Loucy (cell line): ENCODE measurements at regions not wholly inside any gene's neighbourhood (a gene's known extent, or its start where the extent isn't known, plus 50 kb on each side); places are given as distances from the start of the nearest gene placed in this dataset.

ENCODE experiments used
- H2AFZ ChIP-seq: fragments of 200-600 bp; sonication (generic); 2 replicates; pipeline ENCODE4 v1.6.0; 2016; ENCODE audit warnings: antibody characterized with exemption, mild to moderate bottlenecking, low read length, moderate library complexity
- H3F3A ChIP-seq: fragments of 200-600 bp; 2 replicates; pipeline ENCODE4 v1.6.0; 2016; ENCODE audit warnings: antibody characterized with exemption, low read depth, mild to moderate bottlenecking
- H3K27me3 ChIP-seq: fragments of 200-600 bp; sonication (generic); 2 replicates; pipeline ENCODE4 v1.6.1; 2014; ENCODE audit warnings: low read length, mild to moderate bottlenecking; ENCODE audit not compliant: insufficient read depth, poor library complexity, severe bottlenecking
- H3K36me3 ChIP-seq: fragments of 200-600 bp; sonication (generic); 2 replicates; pipeline ENCODE4 v1.6.1; 2016; ENCODE audit warnings: low read length; ENCODE audit not compliant: insufficient read depth
- H3K4me1 ChIP-seq: fragments of 200-600 bp; sonication (generic); 2 replicates; pipeline ENCODE4 v1.5.1; 2014; ENCODE audit warnings: low read length, mild to moderate bottlenecking; ENCODE audit not compliant: insufficient read depth, poor library complexity, severe bottlenecking
- H3K4me2 ChIP-seq: fragments of 200-600 bp; sonication (generic); 2 replicates; pipeline ENCODE4 v1.6.0; 2014; ENCODE audit warnings: antibody characterized with exemption, low read length, low read depth, mild to moderate bottlenecking; ENCODE audit not compliant: poor library complexity, severe bottlenecking
- H3K4me3 ChIP-seq: fragments of 200-600 bp; sonication (generic); 2 replicates; pipeline ENCODE4 v1.5.1; 2014; ENCODE audit warnings: low read length, mild to moderate bottlenecking, mixed read lengths; ENCODE audit not compliant: poor library complexity, severe bottlenecking
- H3K79me2 ChIP-seq: fragments of 200-600 bp; sonication (generic); 2 replicates; pipeline ENCODE4 v1.6.1; 2014; ENCODE audit warnings: low read length; ENCODE audit not compliant: insufficient read depth
- H3K9ac ChIP-seq: fragments of 200-600 bp; sonication (generic); 2 replicates; pipeline ENCODE4 v1.6.0; 2014; ENCODE audit warnings: mild to moderate bottlenecking, low read depth, low read length, moderate library complexity; ENCODE audit not compliant: poor library complexity, severe bottlenecking
- H3K9me2 ChIP-seq: fragments of 200-600 bp; sonication (generic); replicated peaks from 2 replicates; pipeline ENCODE4 v1.6.1; 2016; ENCODE audit warnings: low read depth, low read length, mixed read lengths
- H3K9me3 ChIP-seq: fragments of 200-600 bp; sonication (generic); 2 replicates; pipeline ENCODE4 v1.6.1; 2014; ENCODE audit warnings: mild to moderate bottlenecking, antibody characterized with exemption, low read length, low read depth; ENCODE audit not compliant: insufficient read depth
- H4K20me1 ChIP-seq: fragments of 200-600 bp; sonication (generic); 2 replicates; pipeline ENCODE4 v1.6.0; 2014; ENCODE audit warnings: antibody characterized with exemption, low read length, mild to moderate bottlenecking; ENCODE audit not compliant: insufficient read depth, poor library complexity, severe bottlenecking
- EZH2phosphoT487 ChIP-seq: fragments of 200-600 bp; IDR thresholded peaks from 2 replicates; pipeline ENCODE4 v1.6.1; 2018; ENCODE audit warnings: antibody characterized with exemption, mild to moderate bottlenecking, moderate library complexity, borderline replicate concordance
- TF ChIP-seq, protein P1 (sequence below): fragments of 200-600 bp; sonication (generic); conservative IDR thresholded peaks from 2 replicates; pipeline ENCODE4 v1.5.1; 2014; ENCODE audit warnings: mild to moderate bottlenecking, antibody characterized with exemption, low read length

- Histone ChIP-seq H3K27me3 (no peaks in the 10 kb centered on the region), H3K4me3 (no peak overlapping the region), H3K4me1 (no peaks in the 10 kb centered on the region), H3K36me3 (no peaks in the 10 kb centered on the region), H3K9ac (no peak overlapping the region), H3K79me2 (no peaks in the 10 kb centered on the region), H3K4me2 (no peak overlapping the region), H3K9me3 (no peaks in the 10 kb centered on the region), H3F3A (no peaks in the 10 kb centered on the region), H4K20me1 (no peaks in the 10 kb centered on the region), H2AFZ (no peak overlapping the region), H3K9me2 (no peaks in the 10 kb centered on the region)
- TF ChIP-seq, protein P1, sequence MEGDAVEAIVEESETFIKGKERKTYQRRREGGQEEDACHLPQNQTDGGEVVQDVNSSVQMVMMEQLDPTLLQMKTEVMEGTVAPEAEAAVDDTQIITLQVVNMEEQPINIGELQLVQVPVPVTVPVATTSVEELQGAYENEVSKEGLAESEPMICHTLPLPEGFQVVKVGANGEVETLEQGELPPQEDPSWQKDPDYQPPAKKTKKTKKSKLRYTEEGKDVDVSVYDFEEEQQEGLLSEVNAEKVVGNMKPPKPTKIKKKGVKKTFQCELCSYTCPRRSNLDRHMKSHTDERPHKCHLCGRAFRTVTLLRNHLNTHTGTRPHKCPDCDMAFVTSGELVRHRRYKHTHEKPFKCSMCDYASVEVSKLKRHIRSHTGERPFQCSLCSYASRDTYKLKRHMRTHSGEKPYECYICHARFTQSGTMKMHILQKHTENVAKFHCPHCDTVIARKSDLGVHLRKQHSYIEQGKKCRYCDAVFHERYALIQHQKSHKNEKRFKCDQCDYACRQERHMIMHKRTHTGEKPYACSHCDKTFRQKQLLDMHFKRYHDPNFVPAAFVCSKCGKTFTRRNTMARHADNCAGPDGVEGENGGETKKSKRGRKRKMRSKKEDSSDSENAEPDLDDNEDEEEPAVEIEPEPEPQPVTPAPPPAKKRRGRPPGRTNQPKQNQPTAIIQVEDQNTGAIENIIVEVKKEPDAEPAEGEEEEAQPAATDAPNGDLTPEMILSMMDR, result no peak
- no peak for TF ChIP-seq EZH2phosphoT487
Observed at GRCh38 chr5:173518856-173519255, 97.6 kb downstream of the BOD1 start.

GRCh38 chr5:173517648-173518047 lies 98.8 kb downstream of the BOD1 start:
- no peaks in the 10 kb centered on the region for H3K4me1 ChIP-seq
- no peak overlapping the region for H3K4me2 ChIP-seq
- H3K36me3 ChIP-seq, result no peaks in the 10 kb centered on the region
- H2AFZ ChIP-seq, result no peak overlapping the region
- H3K79me2 ChIP-seq, result no peaks in the 10 kb centered on the region
- H3K4me3 ChIP-seq, result no peak overlapping the region
- no peaks in the 10 kb centered on the region for H3F3A ChIP-seq
- TF ChIP-seq EZH2phosphoT487, result no peak
- TF ChIP-seq, protein P1, result no peak
- no peaks in the 10 kb centered on the region for H4K20me1 ChIP-seq
- no peaks in the 10 kb centered on the region for H3K9me2 ChIP-seq
- H3K27me3 ChIP-seq, result no peaks in the 10 kb centered on the region
- H3K9me3 ChIP-seq, result no peaks in the 10 kb centered on the region
- no peak overlapping the region for H3K9ac ChIP-seq

GRCh38 chr5:173515526-173515925 lies 100.9 kb downstream of the BOD1 start:
- H3K4me1 ChIP-seq, result no peaks in the 10 kb centered on the region
- no peak overlapping the region for H2AFZ ChIP-seq
- H3K9me2 ChIP-seq, result no peaks in the 10 kb centered on the region
- no peaks in the 10 kb centered on the region for H3K9me3 ChIP-seq
- H3K27me3 ChIP-seq, result no peaks in the 10 kb centered on the region
- no peaks in the 10 kb centered on the region for H3K79me2 ChIP-seq
- H3F3A ChIP-seq, result no peaks in the 10 kb centered on the region
- H3K36me3 ChIP-seq, result no peaks in the 10 kb centered on the region
- no peak overlapping the region for H3K4me2 ChIP-seq
- no peak for TF ChIP-seq EZH2phosphoT487
- TF ChIP-seq, protein P1, result no peak
- H3K9ac ChIP-seq, result no peak overlapping the region
- no peak overlapping the region for H3K4me3 ChIP-seq
- no peaks in the 10 kb centered on the region for H4K20me1 ChIP-seq
